Prostate gland (tissue), 2 donors: ENCODE measurements at regions not wholly inside any gene's neighbourhood (a gene's known extent, or its start where the extent isn't known, plus 50 kb on each side); places are given as distances from the start of the nearest gene placed in this dataset.
"Not testable (repeated sequence)": the region's sequence is repeated elsewhere in the genome, so short reads cannot be mapped to it uniquely, and the experiment has no call there.

Experiments used
- POLR2AphosphoS5 ChIP-seq: sonication (generic); formaldehyde crosslinking; IDR thresholded peaks from one replicate; pipeline ENCODE4 v1.6.1; 2017; ENCODE audit warnings: antibody characterized with exemption
- TF ChIP-seq, protein P1 (sequence below), 4 experiments: fragments of 200-600 bp in 2 of 4; fragments of 450-650 bp in 2 of 4; sonication (generic) in 2 of 4; IDR thresholded peaks; 1 replicate in 3 of 4; 2 replicates in 1 of 4; pipeline ENCODE4 v1.5.1; 2016 to 2019; ENCODE audit warnings: antibody characterized with exemption in 4 of 4, mild to moderate bottlenecking in 2 of 4, moderate library complexity in 2 of 4

DNA sequence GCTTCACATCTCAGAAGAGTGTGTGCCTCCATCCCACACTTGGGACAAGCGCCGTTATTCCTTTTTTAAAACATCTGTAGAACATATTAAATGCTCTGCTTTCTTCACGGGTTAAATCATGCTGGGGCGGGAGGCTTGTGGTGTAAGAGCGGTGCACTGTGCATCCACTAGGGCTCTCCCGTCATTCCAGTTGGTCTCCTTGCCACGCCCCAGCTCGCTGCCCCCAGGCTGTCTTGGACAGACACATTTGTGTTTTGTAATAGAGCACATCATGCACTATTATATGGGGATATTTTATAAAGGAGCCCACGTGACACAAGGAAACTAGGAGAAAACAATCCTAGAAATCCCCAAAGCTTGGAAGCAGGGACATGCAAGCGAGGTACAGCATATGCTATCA lies 87.7 kb upstream of the PLGLB2 start:
- TF ChIP-seq, protein P1, sequence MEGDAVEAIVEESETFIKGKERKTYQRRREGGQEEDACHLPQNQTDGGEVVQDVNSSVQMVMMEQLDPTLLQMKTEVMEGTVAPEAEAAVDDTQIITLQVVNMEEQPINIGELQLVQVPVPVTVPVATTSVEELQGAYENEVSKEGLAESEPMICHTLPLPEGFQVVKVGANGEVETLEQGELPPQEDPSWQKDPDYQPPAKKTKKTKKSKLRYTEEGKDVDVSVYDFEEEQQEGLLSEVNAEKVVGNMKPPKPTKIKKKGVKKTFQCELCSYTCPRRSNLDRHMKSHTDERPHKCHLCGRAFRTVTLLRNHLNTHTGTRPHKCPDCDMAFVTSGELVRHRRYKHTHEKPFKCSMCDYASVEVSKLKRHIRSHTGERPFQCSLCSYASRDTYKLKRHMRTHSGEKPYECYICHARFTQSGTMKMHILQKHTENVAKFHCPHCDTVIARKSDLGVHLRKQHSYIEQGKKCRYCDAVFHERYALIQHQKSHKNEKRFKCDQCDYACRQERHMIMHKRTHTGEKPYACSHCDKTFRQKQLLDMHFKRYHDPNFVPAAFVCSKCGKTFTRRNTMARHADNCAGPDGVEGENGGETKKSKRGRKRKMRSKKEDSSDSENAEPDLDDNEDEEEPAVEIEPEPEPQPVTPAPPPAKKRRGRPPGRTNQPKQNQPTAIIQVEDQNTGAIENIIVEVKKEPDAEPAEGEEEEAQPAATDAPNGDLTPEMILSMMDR (IDR thresholded peaks at IDR 0.05), result not testable (repeated sequence)
- not testable (repeated sequence) for TF ChIP-seq POLR2AphosphoS5
